Calu3 (cell line): ENCODE measurements at regions not wholly inside any gene's neighbourhood (a gene's known extent, or its start where the extent isn't known, plus 50 kb on each side); places are given as distances from the start of the nearest gene placed in this dataset.
"Not testable (repeated sequence)": the region's sequence is repeated elsewhere in the genome, so short reads cannot be mapped to it uniquely, and the experiment has no call there.

Experiments
- BruUV-seq: library from RNA; stranded (reverse); fragments of 400-500 nt; replicated peaks from 2 replicates; lab custom pipeline; 2021; lab: Mats Ljungman, UMichigan
- CTCF ChIA-PET: fragments of 300-600 bp; sonication (Branson Sonifier 250); formaldehyde crosslinking; loops from one replicate; lab custom pipeline; 2022; ENCODE audit warnings: antibody characterized with exemption; lab: Charles Lee
- DNase-seq: peaks from one replicate; pipeline ENCODE4 v3.0.0; 2022
- H3K27ac Mint-ChIP-seq: one replicate; pipeline ENCODE4 v1.8.0; 2022; ENCODE audit warnings: mixed read lengths; ENCODE audit not compliant: unreplicated experiment
- H3K27me3 Mint-ChIP-seq: one replicate; pipeline ENCODE4 v1.8.0; 2022; ENCODE audit warnings: mixed read lengths; ENCODE audit not compliant: unreplicated experiment
- H3K36me3 Mint-ChIP-seq: one replicate; pipeline ENCODE4 v1.8.0; 2022; ENCODE audit warnings: mild to moderate bottlenecking, moderate library complexity, mixed read lengths; ENCODE audit not compliant: insufficient read depth, unreplicated experiment
- H3K4me1 Mint-ChIP-seq: one replicate; pipeline ENCODE4 v1.8.0; 2022; ENCODE audit warnings: mild to moderate bottlenecking, low read depth, mixed read lengths; ENCODE audit not compliant: unreplicated experiment
- H3K4me3 Mint-ChIP-seq: one replicate; pipeline ENCODE4 v1.8.0; 2022; ENCODE audit warnings: mild to moderate bottlenecking, low read depth, moderate library complexity, mixed read lengths; ENCODE audit not compliant: unreplicated experiment
- H3K9me3 Mint-ChIP-seq: one replicate; pipeline ENCODE4 v1.8.0; 2022; ENCODE audit warnings: low read depth, mixed read lengths; ENCODE audit not compliant: unreplicated experiment
- intact Hi-C: fragments of 100-400 bp; cut with micrococcal nuclease; formaldehyde crosslinking; loops from one replicate; pipeline ENCODE4 v1.10.0; 2022; ENCODE audit not compliant: unreplicated experiment
- TF ChIP-seq, protein P1 (sequence below): fragments of 200-600 bp; IDR thresholded peaks from one replicate; pipeline ENCODE4 v1.8.0; 2022; ENCODE audit warnings: antibody characterized with exemption; ENCODE audit not compliant: unreplicated experiment

GRCh38 chr10:42896735-42897134, 114.1 kb downstream of the BMS1 start:
- TF ChIP-seq, protein P1, sequence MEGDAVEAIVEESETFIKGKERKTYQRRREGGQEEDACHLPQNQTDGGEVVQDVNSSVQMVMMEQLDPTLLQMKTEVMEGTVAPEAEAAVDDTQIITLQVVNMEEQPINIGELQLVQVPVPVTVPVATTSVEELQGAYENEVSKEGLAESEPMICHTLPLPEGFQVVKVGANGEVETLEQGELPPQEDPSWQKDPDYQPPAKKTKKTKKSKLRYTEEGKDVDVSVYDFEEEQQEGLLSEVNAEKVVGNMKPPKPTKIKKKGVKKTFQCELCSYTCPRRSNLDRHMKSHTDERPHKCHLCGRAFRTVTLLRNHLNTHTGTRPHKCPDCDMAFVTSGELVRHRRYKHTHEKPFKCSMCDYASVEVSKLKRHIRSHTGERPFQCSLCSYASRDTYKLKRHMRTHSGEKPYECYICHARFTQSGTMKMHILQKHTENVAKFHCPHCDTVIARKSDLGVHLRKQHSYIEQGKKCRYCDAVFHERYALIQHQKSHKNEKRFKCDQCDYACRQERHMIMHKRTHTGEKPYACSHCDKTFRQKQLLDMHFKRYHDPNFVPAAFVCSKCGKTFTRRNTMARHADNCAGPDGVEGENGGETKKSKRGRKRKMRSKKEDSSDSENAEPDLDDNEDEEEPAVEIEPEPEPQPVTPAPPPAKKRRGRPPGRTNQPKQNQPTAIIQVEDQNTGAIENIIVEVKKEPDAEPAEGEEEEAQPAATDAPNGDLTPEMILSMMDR, result no peak
- Mint-ChIP-seq H3K27ac (no peak overlapping the region), H3K4me1 (no peaks in the 10 kb centered on the region), H3K36me3 (peaks cover 4% of the 10 kb centered on the region), H3K4me3 (no peak overlapping the region), H3K27me3 (no peaks in the 10 kb centered on the region), H3K9me3 (peaks cover 6% of the 10 kb centered on the region)
- no peak for DNase-seq
- intact Hi-C loops, result no loop called here
- CTCF ChIA-PET, result no interaction called here
- BruUV-seq, result no TSS peak

DNA sequence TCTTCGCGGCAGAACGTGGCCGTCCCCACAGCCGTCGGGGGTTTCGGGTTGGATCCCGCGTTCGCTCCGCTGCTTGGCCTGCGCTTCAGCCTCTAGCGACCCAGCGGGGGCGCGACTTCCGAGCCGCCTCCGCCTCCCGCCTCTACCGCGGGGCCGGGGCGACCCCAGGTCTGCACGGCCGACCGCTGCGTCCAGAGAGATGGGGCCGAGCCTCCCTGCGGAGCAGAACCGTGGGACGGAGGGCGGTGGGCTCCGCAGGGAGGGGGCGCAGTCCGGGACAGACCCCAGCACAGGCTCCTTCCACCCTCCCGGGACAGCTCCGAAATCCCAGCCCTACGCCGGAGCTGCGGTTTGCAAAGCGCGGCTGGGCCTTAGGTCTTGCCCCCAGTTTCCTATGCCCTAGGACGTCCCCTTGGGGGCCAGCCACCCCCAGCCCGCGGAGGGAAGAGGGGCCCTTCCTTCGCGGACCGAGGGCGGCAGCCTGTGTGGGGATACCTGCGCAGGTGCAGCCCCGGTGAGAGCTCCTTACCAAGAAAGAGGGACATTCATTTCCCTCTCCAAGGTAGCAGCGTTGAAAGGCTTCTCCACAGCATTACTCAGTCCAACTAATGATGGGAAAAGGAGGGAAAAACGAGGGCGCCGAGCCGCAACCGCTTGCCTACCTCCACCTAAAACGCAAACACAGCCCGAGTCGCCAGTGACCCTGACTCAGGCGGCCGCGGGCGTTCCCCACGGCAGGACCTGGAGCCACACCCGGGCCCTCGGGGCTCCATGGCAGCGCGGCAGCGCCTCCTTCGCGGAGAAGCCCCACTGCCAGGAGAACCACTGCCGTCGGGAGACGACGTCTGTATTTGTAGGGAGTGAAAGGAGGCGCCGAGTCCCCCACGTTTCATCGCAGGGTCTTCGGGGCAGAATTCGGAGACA, 115.7 kb downstream of the BMS1 start:
- peaks cover 6% of the 10 kb centered on the region for H3K9me3 Mint-ChIP-seq
- DNase-seq, result no peak
- H3K27ac Mint-ChIP-seq, result no peak overlapping the region
- intact Hi-C loops, result no loop called here
- TF ChIP-seq, protein P1, result no peak
- no TSS peak for BruUV-seq
- CTCF ChIA-PET, result no interaction called here
- no peaks in the 10 kb centered on the region for H3K27me3 Mint-ChIP-seq
- no peak overlapping the region for H3K4me3 Mint-ChIP-seq
- peaks cover 4% of the 10 kb centered on the region for H3K36me3 Mint-ChIP-seq
- no peaks in the 10 kb centered on the region for H3K4me1 Mint-ChIP-seq

- H3K27ac Mint-ChIP-seq, result no peak overlapping the region
- intact Hi-C loops, result no loop called here
- peaks cover 4% of the 10 kb centered on the region for H3K36me3 Mint-ChIP-seq
- CTCF ChIA-PET, result no interaction called here
- TF ChIP-seq, protein P1, result no peak
- no peaks in the 10 kb centered on the region for H3K4me1 Mint-ChIP-seq
- H3K27me3 Mint-ChIP-seq, result no peaks in the 10 kb centered on the region
- no TSS peak for BruUV-seq
- H3K9me3 Mint-ChIP-seq, result peaks cover 6% of the 10 kb centered on the region
- no peak overlapping the region for H3K4me3 Mint-ChIP-seq
- no peak for DNase-seq
Observed at GRCh38 chr10:42899036-42899435, 116.4 kb downstream of the BMS1 start.

DNA sequence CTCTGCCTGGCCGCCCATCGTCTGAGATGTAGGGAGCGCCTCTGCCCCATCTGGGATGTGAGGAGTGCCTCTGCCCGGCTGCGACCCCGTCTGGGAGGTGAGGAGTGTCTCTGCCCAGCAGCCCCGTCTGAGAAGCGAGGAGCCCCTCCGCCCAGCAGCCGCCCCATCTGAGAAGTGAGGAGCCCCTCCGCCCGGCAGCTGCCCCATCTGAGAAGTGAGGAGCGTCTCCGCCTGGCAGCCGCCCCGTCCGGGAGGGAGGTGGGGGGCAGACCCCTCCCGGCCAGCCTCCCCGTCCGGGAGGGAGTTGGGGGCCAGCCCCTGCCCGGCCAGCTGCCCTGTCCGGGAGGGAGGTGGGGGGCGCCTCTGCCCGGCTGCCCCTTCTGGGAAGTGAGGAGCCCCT, 117.8 kb downstream of the BMS1 start:
- DNase-seq, H3K9me3 Mint-ChIP-seq, H3K4me3 Mint-ChIP-seq, BruUV-seq, CTCF ChIA-PET, H3K27ac Mint-ChIP-seq, H3K4me1 Mint-ChIP-seq, intact Hi-C loops, H3K27me3 Mint-ChIP-seq, H3K36me3 Mint-ChIP-seq: not testable (repeated sequence)

GRCh38 chr10:42911359-42911758, 128.8 kb downstream of the BMS1 start:
- H3K4me3 Mint-ChIP-seq, result no peak overlapping the region
- CTCF ChIA-PET, result no interaction called here
- no peaks in the 10 kb centered on the region for H3K9me3 Mint-ChIP-seq

More at GRCh38 chr10:42911359-42911758, 128.8 kb downstream of the BMS1 start:
- H3K36me3 Mint-ChIP-seq, result no peaks in the 10 kb centered on the region
- DNase-seq, result no peak
- no TSS peak for BruUV-seq
- TF ChIP-seq, protein P1, result no peak
- H3K27ac Mint-ChIP-seq, result no peak overlapping the region
- H3K27me3 Mint-ChIP-seq, result no peaks in the 10 kb centered on the region
- no peaks in the 10 kb centered on the region for H3K4me1 Mint-ChIP-seq
- intact Hi-C loops, result no loop called here
